Liver (tissue), 7 donors: ENCODE measurements at regions not wholly inside any gene's neighbourhood (a gene's known extent, or its start where the extent isn't known, plus 50 kb on each side); places are given as distances from the start of the nearest gene placed in this dataset.

Experiments
- DNase-seq: peaks from one replicate; pipeline ENCODE4 v3.0.0-alpha.2; 2017; ENCODE audit warnings: low spot score
- H3K27ac ChIP-seq, 2 donors: one replicate each; pipeline ENCODE4 v1.7.0; 2013; ENCODE audit warnings: inconsistent platforms in 2 of 2, low read length in 2 of 2, control low read depth in 1 of 2, low read depth in 1 of 2, mild to moderate bottlenecking in 1 of 2
- H3K27me3 ChIP-seq, 4 donors: one replicate each; pipeline versions ENCODE4 v1.6.1 to v1.7.0; 2013; ENCODE audit warnings: low read length in 3 of 4, inconsistent platforms in 1 of 4, mild to moderate bottlenecking in 1 of 4, moderate library complexity in 1 of 4; ENCODE audit not compliant: control insufficient read depth in 4 of 4, insufficient read depth in 4 of 4
- H3K36me3 ChIP-seq, 4 donors: one replicate each; pipeline versions ENCODE4 v1.6.1 to v1.7.0; 2013; ENCODE audit warnings: low read length in 3 of 4, mild to moderate bottlenecking in 3 of 4, low read depth in 1 of 4, moderate library complexity in 1 of 4; ENCODE audit not compliant: control insufficient read depth in 4 of 4, insufficient read depth in 3 of 4
- H3K4me1 ChIP-seq, 4 donors: one replicate each; pipeline versions ENCODE4 v1.6.1 to v1.7.0; 2013; ENCODE audit warnings: low read length in 3 of 4, mild to moderate bottlenecking in 3 of 4, moderate library complexity in 1 of 4; ENCODE audit not compliant: control insufficient read depth in 4 of 4, insufficient read depth in 4 of 4
- H3K4me3 ChIP-seq, 3 donors: one replicate each; pipeline versions ENCODE4 v1.6.1 to v1.7.0; 2013; ENCODE audit warnings: low read length in 3 of 3, control low read depth in 1 of 3, low read depth in 1 of 3, mild to moderate bottlenecking in 1 of 3
- H3K9ac ChIP-seq, 2 donors: one replicate each; pipeline ENCODE4 v1.7.0; 2013; ENCODE audit warnings: low read length in 2 of 2, mild to moderate bottlenecking in 2 of 2, moderate library complexity in 2 of 2, control low read depth in 1 of 2, low read depth in 1 of 2
- H3K9me3 ChIP-seq, 4 donors: one replicate each; pipeline versions ENCODE4 v1.6.1 to v1.7.0; 2013; ENCODE audit warnings: low read length in 3 of 4; ENCODE audit not compliant: control insufficient read depth in 4 of 4
- EGR1 ChIP-seq, 2 donors: IDR thresholded peaks; 2 replicates each; pipeline ENCODE4 v1.6.1; 2016 to 2018; ENCODE audit warnings: antibody characterized with exemption in 2 of 2, low read depth in 2 of 2
- FOXA1 ChIP-seq: IDR thresholded peaks from 2 replicates; pipeline ENCODE4 v1.6.1; 2016; ENCODE audit warnings: antibody characterized with exemption
- FOXA2 ChIP-seq: IDR thresholded peaks from 2 replicates; pipeline ENCODE4 v1.6.1; 2016; ENCODE audit warnings: antibody characterized with exemption
- GABPA ChIP-seq, 2 donors: IDR thresholded peaks in 1 of 2; conservative IDR thresholded peaks in 1 of 2; 2 replicates each; pipeline ENCODE4 v1.6.1; 2016; ENCODE audit warnings: antibody characterized with exemption in 2 of 2, mild to moderate bottlenecking in 1 of 2, moderate library complexity in 1 of 2
- HNF4A ChIP-seq, 2 donors: conservative IDR thresholded peaks; 2 replicates each; pipeline ENCODE4 v1.6.1; 2016; ENCODE audit warnings: antibody characterized with exemption in 2 of 2, mild to moderate bottlenecking in 2 of 2
- HNF4G ChIP-seq: IDR thresholded peaks from 2 replicates; pipeline ENCODE4 v1.6.1; 2016; ENCODE audit warnings: antibody characterized with exemption
- JUND ChIP-seq, 2 donors: IDR thresholded peaks; 2 replicates each; pipeline ENCODE4 v1.6.1; 2016; ENCODE audit warnings: antibody characterized with exemption in 2 of 2
- NR2F2 ChIP-seq: IDR thresholded peaks from 2 replicates; pipeline ENCODE4 v1.6.1; 2016; ENCODE audit warnings: antibody characterized with exemption
- RAD21 ChIP-seq, 2 donors: IDR thresholded peaks; 2 replicates each; pipeline ENCODE4 v1.6.1; 2016; ENCODE audit warnings: antibody characterized with exemption in 2 of 2, mild to moderate bottlenecking in 2 of 2
- RXRA ChIP-seq, 2 donors: IDR thresholded peaks; 2 replicates each; pipeline ENCODE4 v1.6.1; 2017 to 2018; ENCODE audit warnings: antibody characterized with exemption in 2 of 2, mild to moderate bottlenecking in 1 of 2
- TAF1 ChIP-seq: conservative IDR thresholded peaks from 2 replicates; pipeline ENCODE4 v1.6.1; 2016; ENCODE audit warnings: antibody characterized with exemption, mild to moderate bottlenecking
- YY1 ChIP-seq: IDR thresholded peaks from 2 replicates; pipeline ENCODE4 v1.6.1; 2016; ENCODE audit warnings: antibody characterized with exemption, mild to moderate bottlenecking
- TF ChIP-seq, protein P1 (sequence below): fragments of 150-350 bp; IDR thresholded peaks from 2 replicates; pipeline ENCODE4 v1.5.1; 2017; ENCODE audit warnings: improper control_type of control experiment, low read depth, low read length; ENCODE audit not compliant: missing input control
- TF ChIP-seq, protein P2 (sequence below): IDR thresholded peaks from 2 replicates; pipeline ENCODE4 v1.6.1; 2016; ENCODE audit warnings: antibody characterized with exemption
- TF ChIP-seq, protein P3 (sequence below): IDR thresholded peaks from 2 replicates; pipeline ENCODE4 v1.6.1; 2016; ENCODE audit warnings: antibody characterized with exemption
- donor health status: healthy.
- donor health status: healthy.
- donor health status: healthy.
- donor health status: healthy.

DNA sequence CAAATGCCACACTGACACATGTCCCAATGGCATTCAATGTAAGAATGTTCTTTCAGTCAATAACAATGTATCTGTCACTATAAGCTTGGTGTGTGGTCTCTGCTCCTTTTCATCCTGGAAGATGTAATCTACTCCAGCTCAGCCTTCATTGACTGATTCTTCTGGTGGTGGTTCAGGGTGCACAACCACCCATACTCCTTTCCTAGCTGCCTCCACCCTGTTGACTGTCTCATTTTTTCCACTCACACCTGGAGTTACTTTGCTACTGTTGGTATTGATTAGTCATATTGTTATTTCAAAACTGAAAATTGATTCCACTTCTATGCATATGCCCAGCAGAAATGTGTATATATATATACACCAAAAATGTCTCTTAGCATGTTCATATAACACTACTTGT lies 140.5 kb downstream of the ASB9 start:
- Histone ChIP-seq H3K9ac (no peak overlapping the region), H3K9me3 (no peaks in the 10 kb centered on the region), H3K36me3 (no peaks in the 10 kb centered on the region), H3K27me3 (no peaks in the 10 kb centered on the region), H3K27ac (no peak overlapping the region), H3K4me3 (no peak overlapping the region), H3K4me1 (no peaks in the 10 kb centered on the region)
- no peak for TF ChIP-seq FOXA2
- TF ChIP-seq HNF4A (conservative IDR thresholded peaks at IDR 0.05), result no peak
- no peak for TF ChIP-seq RXRA (IDR thresholded peaks at IDR 0.05)
- TF ChIP-seq YY1, result no peak
- no peak for TF ChIP-seq GABPA (IDR thresholded peaks at IDR 0.05 in 1 of 2, conservative IDR thresholded peaks at IDR 0.05 in 1 of 2)
- no peak for TF ChIP-seq JUND (IDR thresholded peaks at IDR 0.05)
- TF ChIP-seq FOXA1, result no peak
- no peak for TF ChIP-seq EGR1 (IDR thresholded peaks at IDR 0.05; ENCODE audit: low read depth in 2 of 2)
- TF ChIP-seq, protein P1, sequence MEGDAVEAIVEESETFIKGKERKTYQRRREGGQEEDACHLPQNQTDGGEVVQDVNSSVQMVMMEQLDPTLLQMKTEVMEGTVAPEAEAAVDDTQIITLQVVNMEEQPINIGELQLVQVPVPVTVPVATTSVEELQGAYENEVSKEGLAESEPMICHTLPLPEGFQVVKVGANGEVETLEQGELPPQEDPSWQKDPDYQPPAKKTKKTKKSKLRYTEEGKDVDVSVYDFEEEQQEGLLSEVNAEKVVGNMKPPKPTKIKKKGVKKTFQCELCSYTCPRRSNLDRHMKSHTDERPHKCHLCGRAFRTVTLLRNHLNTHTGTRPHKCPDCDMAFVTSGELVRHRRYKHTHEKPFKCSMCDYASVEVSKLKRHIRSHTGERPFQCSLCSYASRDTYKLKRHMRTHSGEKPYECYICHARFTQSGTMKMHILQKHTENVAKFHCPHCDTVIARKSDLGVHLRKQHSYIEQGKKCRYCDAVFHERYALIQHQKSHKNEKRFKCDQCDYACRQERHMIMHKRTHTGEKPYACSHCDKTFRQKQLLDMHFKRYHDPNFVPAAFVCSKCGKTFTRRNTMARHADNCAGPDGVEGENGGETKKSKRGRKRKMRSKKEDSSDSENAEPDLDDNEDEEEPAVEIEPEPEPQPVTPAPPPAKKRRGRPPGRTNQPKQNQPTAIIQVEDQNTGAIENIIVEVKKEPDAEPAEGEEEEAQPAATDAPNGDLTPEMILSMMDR, result no peak
- no peak for TF ChIP-seq HNF4G
- no peak for TF ChIP-seq NR2F2
- no peak for TF ChIP-seq RAD21 (IDR thresholded peaks at IDR 0.05)
- TF ChIP-seq, protein P2, sequence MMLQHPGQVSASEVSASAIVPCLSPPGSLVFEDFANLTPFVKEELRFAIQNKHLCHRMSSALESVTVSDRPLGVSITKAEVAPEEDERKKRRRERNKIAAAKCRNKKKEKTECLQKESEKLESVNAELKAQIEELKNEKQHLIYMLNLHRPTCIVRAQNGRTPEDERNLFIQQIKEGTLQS, result no peak
- TF ChIP-seq, protein P3, sequence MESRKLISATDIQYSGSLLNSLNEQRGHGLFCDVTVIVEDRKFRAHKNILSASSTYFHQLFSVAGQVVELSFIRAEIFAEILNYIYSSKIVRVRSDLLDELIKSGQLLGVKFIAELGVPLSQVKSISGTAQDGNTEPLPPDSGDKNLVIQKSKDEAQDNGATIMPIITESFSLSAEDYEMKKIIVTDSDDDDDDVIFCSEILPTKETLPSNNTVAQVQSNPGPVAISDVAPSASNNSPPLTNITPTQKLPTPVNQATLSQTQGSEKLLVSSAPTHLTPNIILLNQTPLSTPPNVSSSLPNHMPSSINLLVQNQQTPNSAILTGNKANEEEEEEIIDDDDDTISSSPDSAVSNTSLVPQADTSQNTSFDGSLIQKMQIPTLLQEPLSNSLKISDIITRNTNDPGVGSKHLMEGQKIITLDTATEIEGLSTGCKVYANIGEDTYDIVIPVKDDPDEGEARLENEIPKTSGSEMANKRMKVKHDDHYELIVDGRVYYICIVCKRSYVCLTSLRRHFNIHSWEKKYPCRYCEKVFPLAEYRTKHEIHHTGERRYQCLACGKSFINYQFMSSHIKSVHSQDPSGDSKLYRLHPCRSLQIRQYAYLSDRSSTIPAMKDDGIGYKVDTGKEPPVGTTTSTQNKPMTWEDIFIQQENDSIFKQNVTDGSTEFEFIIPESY, result no peak
- TF ChIP-seq TAF1, result no peak
- DNase-seq, result no peak

DNA sequence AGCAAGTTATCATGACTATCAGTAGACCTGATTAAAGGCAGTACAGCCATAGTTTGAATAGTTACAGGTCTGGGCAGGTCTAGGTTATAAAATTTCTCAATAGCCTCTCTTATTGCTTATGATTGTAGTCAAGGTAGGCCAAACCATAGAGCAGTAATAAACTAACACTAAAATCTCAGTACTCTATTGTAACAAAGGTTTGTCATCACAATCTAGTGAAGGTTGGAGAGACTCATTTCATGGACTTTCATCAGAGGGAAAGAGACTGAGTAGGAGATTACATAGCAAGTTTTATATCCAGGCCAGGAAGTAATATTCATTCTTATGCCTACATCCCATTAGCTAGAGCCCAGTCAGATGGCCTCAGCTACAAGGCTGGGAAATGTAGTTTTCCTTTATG lies 141.0 kb downstream of the ASB9 start:
- no peak overlapping the region for H3K27ac ChIP-seq
- no peak for DNase-seq
- H3K4me1 ChIP-seq, result no peaks in the 10 kb centered on the region
- no peak overlapping the region for H3K9ac ChIP-seq
- H3K4me3 ChIP-seq, result no peak overlapping the region
- no peaks in the 10 kb centered on the region for H3K27me3 ChIP-seq
- TF ChIP-seq, protein P3, result no peak
- no peak for TF ChIP-seq FOXA2
- no peaks in the 10 kb centered on the region for H3K9me3 ChIP-seq
- H3K36me3 ChIP-seq, result no peaks in the 10 kb centered on the region
